ENCODE measurements at regions not wholly inside any gene's neighbourhood (a gene's known extent, or its start where the extent isn't known, plus 50 kb on each side); places are given as distances from the start of the nearest gene placed in this dataset.
"Not testable (repeated sequence)": the region's sequence is repeated elsewhere in the genome, so short reads cannot be mapped to it uniquely, and the experiment has no call there.

DNA sequence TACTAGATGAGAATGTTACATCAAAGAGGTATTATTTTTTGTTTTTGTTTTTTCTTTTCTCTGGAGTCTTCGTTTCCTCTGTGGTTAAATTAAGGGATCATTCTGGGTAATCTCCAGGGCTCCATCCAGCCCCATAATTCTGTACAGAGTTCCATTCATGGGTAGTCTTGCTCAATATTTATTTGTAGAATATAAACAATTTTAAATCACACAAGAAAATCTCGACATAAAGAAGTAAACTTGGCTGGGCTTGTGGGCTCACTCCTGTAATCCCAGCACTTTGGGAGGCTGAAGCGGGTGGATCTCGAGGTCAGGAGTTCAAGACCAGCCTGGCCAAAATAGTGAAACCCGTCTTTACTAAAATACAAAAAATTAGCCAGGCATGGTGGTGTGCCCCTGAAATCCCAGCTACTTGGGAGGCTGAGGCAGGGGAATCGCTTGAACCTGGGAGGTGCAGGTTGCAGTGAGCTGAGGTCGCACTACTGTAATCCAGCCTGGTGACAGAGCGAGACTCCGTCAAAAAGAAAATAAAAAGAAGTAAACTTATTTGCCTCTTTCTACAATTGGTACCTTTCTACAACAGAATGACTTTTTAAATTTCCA lies 166.8 kb upstream of the TGFBR2 start:
- H3K36me3 Mint-ChIP-seq (ENCODE audit: insufficient read depth) = no peaks in the 10 kb centered on the region
- DNase-seq (no peak), ATAC-seq (no peak)
- no peak overlapping the region for H3K4me3 Mint-ChIP-seq
- H3K4me1 Mint-ChIP-seq (ENCODE audit: low read depth) = peaks cover 22% of the 10 kb centered on the region
- no peaks in the 10 kb centered on the region for H3K27me3 Mint-ChIP-seq (ENCODE audit: low read depth)
- H3K9me3 Mint-ChIP-seq = peaks cover 4% of the 10 kb centered on the region

DNA sequence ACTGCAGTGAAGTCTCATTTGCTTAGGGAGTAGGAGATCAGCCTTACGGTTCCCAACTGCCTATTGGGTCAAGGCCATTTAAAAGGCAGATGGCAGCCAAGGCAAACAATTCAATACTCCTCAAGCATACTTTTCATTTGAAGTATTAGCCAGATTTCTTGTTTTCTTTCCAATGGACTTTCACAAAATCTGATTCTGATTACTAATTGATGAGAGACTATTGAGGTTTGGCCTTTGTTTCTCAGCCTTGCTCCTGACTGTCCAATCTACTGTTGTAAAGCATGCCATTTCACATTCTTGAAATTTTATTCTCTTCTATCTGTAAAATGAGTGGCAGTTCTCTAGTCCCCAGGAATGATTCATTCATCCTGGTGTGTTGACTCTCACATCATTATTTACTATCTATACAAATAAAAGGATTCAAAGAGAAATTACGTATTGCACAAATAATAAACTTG lies 166.2 kb upstream of the TGFBR2 start:
- H3K4me3 Mint-ChIP-seq = no peak overlapping the region
- DNase-seq (no peak), ATAC-seq (no peak)
- H3K9me3 Mint-ChIP-seq = peaks cover 4% of the 10 kb centered on the region
- peaks cover 18% of the 10 kb centered on the region for H3K4me1 Mint-ChIP-seq (ENCODE audit: low read depth)
- no peaks in the 10 kb centered on the region for H3K27me3 Mint-ChIP-seq (ENCODE audit: low read depth)
- H3K36me3 Mint-ChIP-seq (ENCODE audit: insufficient read depth) = no peaks in the 10 kb centered on the region

DNA sequence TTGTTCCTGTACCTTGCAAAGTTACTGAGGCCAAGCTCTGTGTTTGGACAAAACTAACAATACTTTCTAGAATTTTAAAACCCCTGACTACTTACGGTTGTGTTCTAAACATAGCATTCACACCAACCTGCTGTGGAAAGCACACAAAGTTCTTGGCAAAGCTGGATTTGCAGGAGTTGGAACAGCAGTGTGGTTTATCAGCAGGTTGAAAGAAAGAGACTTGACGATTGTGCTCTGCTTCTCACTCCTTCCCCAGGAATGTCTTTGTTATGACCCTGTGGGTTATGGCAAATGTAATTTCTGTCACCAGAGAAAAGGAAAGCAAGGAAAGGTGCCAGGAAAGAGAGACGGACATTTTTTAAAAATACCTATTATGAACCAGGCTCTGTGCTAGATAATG lies 165.5 kb upstream of the TGFBR2 start:
- no peak overlapping the region for H3K4me3 Mint-ChIP-seq
- H3K4me1 Mint-ChIP-seq (ENCODE audit: low read depth) = peaks cover 13% of the 10 kb centered on the region
- H3K9me3 Mint-ChIP-seq = peaks cover 4% of the 10 kb centered on the region

DNA sequence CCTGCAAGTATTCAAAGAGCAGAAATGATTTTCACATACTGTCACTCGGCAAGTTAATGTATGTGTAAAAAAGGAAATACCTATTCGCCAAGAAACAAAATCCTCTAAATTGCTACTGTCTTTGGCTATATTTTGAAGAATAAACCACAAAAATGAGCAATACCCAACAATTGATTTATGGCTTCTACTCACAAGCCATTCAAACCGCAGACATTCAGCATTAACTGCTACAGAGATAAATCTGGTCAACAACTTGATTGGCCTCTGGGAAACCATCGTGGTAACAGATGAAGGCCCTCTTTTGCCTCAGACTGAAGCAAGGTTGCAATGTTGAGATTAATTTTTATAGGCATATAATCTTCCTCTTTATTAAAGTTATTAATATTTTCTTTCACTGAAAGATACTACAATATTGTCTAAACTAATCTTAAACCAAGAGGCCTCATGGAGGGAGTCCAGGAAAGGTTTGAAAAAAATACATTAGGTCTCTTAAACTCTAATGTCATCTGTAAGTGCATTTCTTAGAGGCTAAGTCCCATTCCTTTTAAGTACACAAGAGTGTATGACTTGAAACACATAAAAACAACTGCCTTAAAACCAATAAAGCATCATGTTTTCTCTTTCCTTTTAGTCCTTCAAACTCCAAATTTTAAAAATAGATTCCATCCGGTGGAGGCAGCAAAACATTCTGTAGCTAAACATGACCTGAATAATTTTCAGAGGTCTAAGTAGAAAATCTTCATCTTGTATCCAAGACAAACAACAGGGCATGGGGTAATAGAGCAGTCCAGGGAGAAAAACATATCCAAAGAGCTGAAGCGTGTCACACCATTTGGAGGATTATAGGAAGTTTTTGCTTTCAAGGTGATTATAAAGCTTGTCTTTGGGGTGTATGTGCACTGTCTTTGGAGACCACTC lies 162.4 kb upstream of the TGFBR2 start:
- DNase-seq (no peak), ATAC-seq (no peak)
- Mint-ChIP-seq H3K27me3 (ENCODE audit: low read depth) (no peaks in the 10 kb centered on the region), H3K9me3 (peaks cover 4% of the 10 kb centered on the region), H3K36me3 (ENCODE audit: insufficient read depth) (no peaks in the 10 kb centered on the region), H3K4me1 (ENCODE audit: low read depth) (peaks cover 3% of the 10 kb centered on the region), H3K4me3 (no peak overlapping the region)

More for the DNA sequence above, 165.5 kb upstream of the TGFBR2 start:
- Mint-ChIP-seq H3K27me3 (ENCODE audit: low read depth) (no peaks in the 10 kb centered on the region), H3K36me3 (ENCODE audit: insufficient read depth) (no peaks in the 10 kb centered on the region)
- DNase-seq = no peak
- ATAC-seq = no peak

DNA sequence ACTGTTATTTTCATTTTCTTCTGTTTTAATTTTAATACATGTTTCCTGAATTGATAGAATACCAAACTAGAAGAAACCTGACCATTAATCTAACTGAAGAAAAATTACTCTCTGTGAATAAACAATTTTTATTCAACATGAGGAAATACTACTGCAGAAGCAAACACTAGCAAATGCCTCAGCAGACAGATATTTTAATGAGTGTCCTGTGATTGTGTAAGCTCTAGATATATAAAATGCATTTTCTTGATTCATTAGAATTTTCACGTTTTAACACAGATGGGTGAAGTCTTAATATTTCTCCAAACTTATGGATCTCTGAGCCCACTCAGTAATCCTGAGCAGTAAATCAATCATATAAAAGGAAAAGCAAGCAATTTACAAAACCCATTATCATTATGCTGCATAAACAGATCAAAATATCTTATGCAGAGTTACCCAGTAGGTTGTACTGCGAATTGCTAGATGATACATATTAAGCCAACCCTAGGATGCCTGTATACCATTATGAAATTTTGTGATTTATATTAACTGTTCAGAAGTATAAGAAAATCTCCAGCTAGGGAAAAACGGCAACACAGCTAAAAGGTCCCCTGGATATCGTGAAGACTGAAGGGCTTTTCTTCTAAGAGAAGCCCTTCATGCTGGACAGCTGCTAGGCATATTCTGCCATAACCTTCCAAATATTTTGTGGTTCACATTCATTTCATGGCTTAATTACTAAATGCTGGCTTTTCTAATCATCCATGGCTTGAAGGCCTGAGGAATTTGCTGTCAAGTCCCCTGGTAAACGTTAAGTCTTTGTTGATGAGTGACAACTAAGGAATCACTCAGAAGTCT lies 157.7 kb upstream of the TGFBR2 start:
- H3K36me3 Mint-ChIP-seq (ENCODE audit: insufficient read depth) = no peaks in the 10 kb centered on the region
- H3K27me3 Mint-ChIP-seq (ENCODE audit: low read depth) = no peaks in the 10 kb centered on the region
- H3K4me1 Mint-ChIP-seq (ENCODE audit: low read depth) = no peaks in the 10 kb centered on the region
- H3K9me3 Mint-ChIP-seq = peaks cover 6% of the 10 kb centered on the region
- no peak overlapping the region for H3K4me3 Mint-ChIP-seq
- ATAC-seq = no peak
- no peak for DNase-seq

DNA sequence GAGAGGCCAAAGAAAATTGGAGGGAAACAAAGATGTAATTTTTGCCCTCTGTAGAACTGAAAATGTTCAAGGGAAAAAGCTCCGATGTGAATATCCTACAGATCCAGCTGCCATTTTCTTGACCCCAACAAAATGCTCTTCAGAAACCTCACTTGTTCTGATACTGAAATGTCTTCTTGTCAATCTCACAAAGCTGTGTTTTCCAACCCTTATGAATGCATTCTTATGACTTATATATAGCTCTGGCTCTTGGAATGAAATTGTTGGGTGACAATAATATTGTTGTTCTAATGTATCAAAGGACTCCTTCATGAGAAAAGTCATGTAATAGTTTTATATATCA lies 157.1 kb upstream of the TGFBR2 start:
- Mint-ChIP-seq H3K4me3 (no peak overlapping the region), H3K27me3 (ENCODE audit: low read depth) (no peaks in the 10 kb centered on the region), H3K4me1 (ENCODE audit: low read depth) (no peaks in the 10 kb centered on the region), H3K36me3 (ENCODE audit: insufficient read depth) (no peaks in the 10 kb centered on the region), H3K9me3 (peaks cover 6% of the 10 kb centered on the region)
- DNase-seq = no peak
- no peak for ATAC-seq

DNA sequence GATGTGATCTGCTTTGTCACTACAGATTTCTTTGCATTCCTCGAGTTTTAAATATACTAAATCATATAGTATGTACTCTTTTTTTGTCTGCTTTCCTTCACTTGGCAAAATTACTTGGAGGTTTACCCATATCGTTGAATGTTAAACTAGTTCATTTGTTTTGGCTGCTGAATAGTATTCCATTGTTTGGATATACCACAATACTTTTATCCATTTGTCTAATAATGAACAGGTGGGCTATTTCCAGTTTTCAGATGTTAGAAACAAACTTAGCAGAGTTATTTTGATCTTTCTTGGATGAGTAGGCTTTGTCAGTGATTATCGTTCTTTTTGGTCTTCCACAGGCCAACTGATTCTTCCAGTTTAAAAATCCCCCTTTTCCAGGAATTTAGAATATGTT lies 154.0 kb upstream of the TGFBR2 start:
- peaks cover 3% of the 10 kb centered on the region for H3K4me1 Mint-ChIP-seq (ENCODE audit: low read depth)
- H3K36me3 Mint-ChIP-seq (ENCODE audit: insufficient read depth) = no peaks in the 10 kb centered on the region
- no peak for DNase-seq
- H3K27me3 Mint-ChIP-seq (ENCODE audit: low read depth) = no peaks in the 10 kb centered on the region
- H3K4me3 Mint-ChIP-seq = no peak overlapping the region
- no peak for ATAC-seq
- H3K9me3 Mint-ChIP-seq = peaks cover 6% of the 10 kb centered on the region

DNA sequence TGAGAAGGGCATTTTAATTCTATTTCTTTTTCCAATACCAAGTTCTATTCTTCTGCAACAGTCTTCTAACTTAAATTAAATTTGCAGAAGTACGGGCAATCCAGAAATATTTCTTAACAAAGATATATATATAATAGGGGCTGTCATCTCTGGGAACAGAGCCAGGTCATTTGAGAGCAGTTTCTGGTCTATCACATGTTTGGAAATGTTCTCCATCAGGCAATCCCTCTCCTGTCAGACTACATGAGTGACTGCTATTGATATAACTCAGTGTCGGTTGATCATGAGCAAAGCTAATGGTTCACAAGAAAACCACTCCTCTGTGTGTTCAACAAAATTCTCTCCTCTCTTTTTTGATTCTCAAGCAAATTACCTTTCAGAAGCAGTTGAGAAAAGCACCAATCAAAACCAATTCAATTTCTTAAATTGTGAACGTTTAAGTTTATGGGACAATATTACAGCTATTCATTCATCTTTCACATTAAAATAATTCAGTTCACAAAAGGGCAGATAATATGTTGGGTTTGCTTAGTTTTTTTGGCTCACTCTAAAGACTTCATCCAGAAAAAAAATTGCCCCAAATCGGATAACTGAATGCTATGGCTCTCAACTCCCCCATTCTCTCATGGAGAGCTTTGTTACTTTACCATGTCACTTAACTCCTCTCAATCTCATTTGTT lies 152.9 kb upstream of the TGFBR2 start:
- DNase-seq (no peak), ATAC-seq (no peak)
- Mint-ChIP-seq H3K36me3 (ENCODE audit: insufficient read depth) (no peaks in the 10 kb centered on the region), H3K4me3 (no peak overlapping the region), H3K9me3 (peaks cover 12% of the 10 kb centered on the region), H3K4me1 (ENCODE audit: low read depth) (peaks cover 3% of the 10 kb centered on the region), H3K27me3 (ENCODE audit: low read depth) (no peaks in the 10 kb centered on the region)

DNA sequence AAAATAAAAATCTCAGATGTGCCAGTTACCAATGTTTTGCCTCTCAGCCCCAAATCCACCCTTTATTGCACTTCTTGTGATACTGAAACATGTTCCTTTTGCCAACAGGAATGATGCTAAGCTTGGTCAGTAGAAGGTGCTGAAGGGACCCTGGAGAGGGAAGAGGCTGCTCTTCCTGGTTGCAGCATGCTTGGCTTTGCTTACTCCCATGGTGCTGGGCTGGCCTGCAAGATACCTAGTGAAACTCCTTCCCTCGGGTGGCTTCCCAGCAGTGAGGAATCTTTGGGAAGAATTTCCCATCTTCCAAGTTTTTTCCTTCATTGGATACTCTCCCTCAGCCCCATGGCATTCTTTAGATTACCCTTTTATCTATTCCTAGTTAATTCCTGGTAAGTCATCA lies 151.8 kb upstream of the TGFBR2 start:
- H3K9me3 Mint-ChIP-seq = peaks cover 18% of the 10 kb centered on the region
- H3K4me1 Mint-ChIP-seq (ENCODE audit: low read depth) = peaks cover 3% of the 10 kb centered on the region
- H3K36me3 Mint-ChIP-seq (ENCODE audit: insufficient read depth) = no peaks in the 10 kb centered on the region
- H3K4me3 Mint-ChIP-seq = no peak overlapping the region
- DNase-seq (no peak), ATAC-seq (no peak)
- no peaks in the 10 kb centered on the region for H3K27me3 Mint-ChIP-seq (ENCODE audit: low read depth)

DNA sequence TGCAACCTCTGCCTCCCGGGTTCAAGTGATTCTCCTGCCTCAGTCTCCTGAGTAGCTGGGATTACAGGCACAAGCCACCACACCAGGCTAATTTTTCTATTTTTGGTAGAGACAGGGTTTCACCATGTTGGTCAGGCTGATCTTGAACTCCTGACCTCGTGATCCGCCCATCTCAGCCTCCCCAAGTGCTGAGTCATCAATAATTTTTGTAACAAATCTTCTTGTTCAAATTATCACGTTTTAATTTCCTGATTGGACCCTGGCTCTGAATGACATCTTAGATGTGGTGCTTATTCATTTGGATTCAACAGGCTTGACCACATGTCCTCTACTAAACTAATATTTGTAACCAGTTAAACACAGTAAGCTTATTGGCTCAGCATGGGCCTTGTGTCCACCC lies 151.3 kb upstream of the TGFBR2 start:
- not testable (repeated sequence) for H3K36me3 Mint-ChIP-seq (ENCODE audit: insufficient read depth); H3K4me3 Mint-ChIP-seq; ATAC-seq; H3K27me3 Mint-ChIP-seq (ENCODE audit: low read depth); H3K4me1 Mint-ChIP-seq (ENCODE audit: low read depth); DNase-seq
- H3K9me3 Mint-ChIP-seq = peaks cover 23% of the 10 kb centered on the region

DNA sequence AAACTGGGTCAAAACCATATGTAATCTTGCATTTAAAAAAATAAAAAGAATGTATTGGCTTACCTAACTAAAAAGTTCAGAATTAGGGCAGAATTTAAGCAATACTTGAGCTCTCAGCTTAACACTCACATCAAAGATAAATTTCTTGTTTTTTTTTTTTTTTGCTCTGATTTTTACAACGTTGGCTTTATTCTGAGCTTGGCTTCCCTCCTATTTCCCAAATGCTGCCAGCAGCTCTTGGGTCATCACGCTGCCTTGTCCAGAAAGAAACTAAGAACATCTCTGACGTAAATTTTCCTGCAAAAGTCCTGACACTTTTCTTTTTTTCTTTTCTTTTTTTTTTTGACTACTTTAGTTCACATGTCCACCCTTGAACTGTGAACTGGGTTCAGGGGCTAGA lies 150.6 kb upstream of the TGFBR2 start:
- DNase-seq (no peak), ATAC-seq (no peak)
- no peaks in the 10 kb centered on the region for H3K27me3 Mint-ChIP-seq (ENCODE audit: low read depth)
- no peaks in the 10 kb centered on the region for H3K36me3 Mint-ChIP-seq (ENCODE audit: insufficient read depth)
- H3K4me3 Mint-ChIP-seq = no peak overlapping the region
- peaks cover 3% of the 10 kb centered on the region for H3K4me1 Mint-ChIP-seq (ENCODE audit: low read depth)
- H3K9me3 Mint-ChIP-seq = peaks cover 26% of the 10 kb centered on the region

DNA sequence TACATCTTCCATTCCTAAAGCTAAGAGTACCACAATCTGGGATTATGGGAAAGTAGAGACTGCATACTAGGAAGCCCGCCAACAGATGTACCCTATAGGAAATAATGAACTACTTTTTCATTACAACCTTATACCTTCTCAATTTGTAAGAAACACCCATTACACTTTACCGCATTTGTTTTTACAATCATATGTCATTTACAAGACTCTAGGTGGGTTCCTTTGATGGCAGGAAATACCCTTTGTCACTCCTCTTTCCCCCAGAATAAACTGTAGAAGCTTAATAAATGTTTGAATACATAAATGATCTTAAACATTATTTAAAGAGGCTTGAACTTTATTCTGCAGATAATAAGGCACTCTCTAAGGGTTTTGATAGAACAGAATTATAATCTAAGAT lies 150.1 kb upstream of the TGFBR2 start:
- peaks cover 3% of the 10 kb centered on the region for H3K4me1 Mint-ChIP-seq (ENCODE audit: low read depth)
- no peaks in the 10 kb centered on the region for H3K36me3 Mint-ChIP-seq (ENCODE audit: insufficient read depth)
- DNase-seq (no peak), ATAC-seq (no peak)
- H3K9me3 Mint-ChIP-seq = peaks cover 26% of the 10 kb centered on the region
- no peak overlapping the region for H3K4me3 Mint-ChIP-seq
- H3K27me3 Mint-ChIP-seq (ENCODE audit: low read depth) = no peaks in the 10 kb centered on the region

DNA sequence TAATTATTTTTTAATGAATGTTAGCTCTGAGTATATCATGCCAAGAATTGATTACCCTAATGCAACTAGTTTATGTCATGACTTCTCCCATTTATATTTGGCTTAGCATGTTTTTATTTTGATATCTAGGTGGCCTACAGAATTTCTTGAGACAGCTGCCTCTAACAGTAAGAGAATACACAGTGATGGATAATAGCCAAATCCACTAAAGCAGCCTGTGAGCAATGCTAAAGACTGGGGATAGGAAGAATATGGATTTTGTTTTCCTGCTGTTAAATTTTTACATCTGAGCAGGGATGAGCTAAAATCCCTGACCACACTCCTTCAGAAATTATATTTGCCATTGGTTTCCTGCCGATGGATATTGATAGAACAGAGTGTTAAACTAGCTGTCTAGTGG lies 149.3 kb upstream of the TGFBR2 start:
- Mint-ChIP-seq H3K4me3 (no peak overlapping the region), H3K9me3 (peaks cover 26% of the 10 kb centered on the region), H3K4me1 (ENCODE audit: low read depth) (peaks cover 3% of the 10 kb centered on the region), H3K27me3 (ENCODE audit: low read depth) (no peaks in the 10 kb centered on the region), H3K36me3 (ENCODE audit: insufficient read depth) (no peaks in the 10 kb centered on the region)
- DNase-seq = no peak
- no peak for ATAC-seq

DNA sequence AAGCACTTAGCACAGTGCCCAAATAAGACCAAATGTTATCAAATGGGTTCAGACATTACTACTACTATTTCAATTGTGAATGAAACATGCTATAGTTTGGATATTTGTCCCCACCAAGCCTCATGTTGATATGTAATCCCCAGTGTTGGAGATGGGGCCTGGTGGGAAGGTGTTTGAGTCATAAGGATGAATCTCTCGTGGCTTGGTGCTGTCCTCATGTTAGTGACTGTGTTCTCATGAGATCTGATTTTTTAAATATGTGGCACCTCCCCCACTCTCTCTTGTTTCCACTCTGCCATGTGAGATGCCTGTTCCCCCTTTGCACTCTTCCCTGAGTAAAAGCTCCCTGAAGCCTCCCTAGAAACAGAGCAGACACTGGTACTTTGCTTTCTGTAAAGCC lies 148.7 kb upstream of the TGFBR2 start:
- peaks cover 3% of the 10 kb centered on the region for H3K4me1 Mint-ChIP-seq (ENCODE audit: low read depth)
- no peak for ATAC-seq
- DNase-seq = no peak

More for the DNA sequence above, 148.7 kb upstream of the TGFBR2 start:
- H3K4me3 Mint-ChIP-seq = no peak overlapping the region
- peaks cover 21% of the 10 kb centered on the region for H3K9me3 Mint-ChIP-seq
- H3K27me3 Mint-ChIP-seq (ENCODE audit: low read depth) = no peaks in the 10 kb centered on the region
- no peaks in the 10 kb centered on the region for H3K36me3 Mint-ChIP-seq (ENCODE audit: insufficient read depth)

Data from activated T-cell treated with anti-CD3 and anti-CD28 coated beads, Interleukin-2, amount 50 U/mL, for 4 hours (primary cell).